Renal pelvis (tissue), 1 donor: ENCODE measurements at regions not wholly inside any gene's neighbourhood (a gene's known extent, or its start where the extent isn't known, plus 50 kb on each side); places are given as distances from the start of the nearest gene placed in this dataset.
"Not testable (repeated sequence)": the region's sequence is repeated elsewhere in the genome, so short reads cannot be mapped to it uniquely, and the experiment has no call there.

Source experiments
- DNase-seq: peaks from one replicate; pipeline ENCODE4 v3.0.0-alpha.2; 2013

DNA sequence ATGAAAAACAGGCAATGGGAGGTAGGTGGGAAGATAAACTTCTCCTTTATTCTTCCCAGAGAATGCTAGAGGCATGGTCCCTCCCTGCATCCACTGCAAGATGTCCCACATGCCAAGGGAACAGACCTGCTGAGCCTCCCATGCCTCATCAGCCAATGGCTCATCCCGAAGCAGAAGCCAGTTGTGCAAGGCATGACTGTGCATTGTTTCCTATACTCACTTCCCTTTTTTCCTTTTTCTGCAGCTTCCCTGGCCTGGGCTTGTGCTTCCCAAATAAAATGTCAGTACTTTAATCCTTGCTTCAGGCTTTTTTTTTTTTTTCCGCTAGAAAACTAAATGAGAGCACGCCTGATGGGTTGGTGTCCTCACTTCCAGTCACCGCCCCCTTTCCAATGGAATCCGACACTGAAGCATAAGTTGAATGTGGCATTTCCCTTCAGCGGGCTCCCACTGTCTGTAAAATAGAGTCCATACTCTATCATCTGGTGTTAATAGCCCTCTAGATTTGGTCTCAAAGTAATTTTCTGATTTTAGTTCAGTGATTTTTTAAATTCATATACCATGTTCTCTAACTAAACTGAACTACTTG, 239.0 kb upstream of the JADE1 start:
- DNase-seq, result no peak

DNA sequence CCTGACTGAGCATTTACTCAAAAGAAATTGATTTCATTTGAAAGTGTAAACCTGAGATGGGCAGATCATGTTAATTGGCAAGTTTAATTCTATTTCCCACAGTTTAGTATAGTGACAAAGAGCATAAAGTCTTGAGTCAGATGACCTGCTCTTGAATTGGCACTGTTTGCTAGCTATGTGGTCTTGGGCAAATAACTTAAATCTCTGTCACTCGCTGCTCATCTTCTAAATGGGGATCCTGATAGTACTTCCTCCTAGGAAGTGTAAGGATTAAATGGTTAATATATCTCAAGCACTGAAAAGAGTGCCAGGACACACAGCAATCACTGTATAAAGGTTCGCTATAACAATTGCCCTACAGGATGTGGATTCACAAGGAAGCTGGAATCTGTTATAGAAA, 242.8 kb upstream of the JADE1 start:
- no peak for DNase-seq

DNA sequence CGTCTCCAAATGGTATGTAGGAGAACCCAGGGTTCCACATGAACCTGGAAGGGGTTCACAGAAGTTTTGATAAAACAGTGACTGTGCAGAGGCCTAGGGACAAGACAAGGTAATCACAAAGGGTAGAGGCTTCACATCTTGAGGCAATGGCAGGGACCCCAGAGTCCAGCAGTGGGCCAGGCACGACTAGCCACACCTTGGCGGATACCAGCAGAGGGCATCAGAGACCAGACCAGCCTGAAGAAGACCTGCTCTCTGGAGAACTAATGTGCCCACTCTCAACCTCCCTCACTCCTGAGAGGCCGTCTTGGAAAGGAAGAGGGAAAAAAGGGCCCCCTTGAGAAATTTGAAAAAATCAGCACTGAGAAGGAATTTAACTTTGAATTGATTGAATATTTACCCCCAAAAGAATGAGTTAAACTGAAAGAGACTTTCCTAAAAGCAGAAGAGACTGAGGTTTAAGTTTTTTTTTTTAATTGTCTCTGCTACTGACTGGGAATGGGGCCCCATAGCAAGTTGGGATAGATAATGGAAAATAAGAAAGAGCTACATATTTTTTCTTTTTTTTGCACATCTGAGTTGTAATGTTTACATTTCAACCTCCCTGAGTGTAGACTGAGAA, 243.8 kb upstream of the JADE1 start:
- DNase-seq, result peak; percentile 45

DNA sequence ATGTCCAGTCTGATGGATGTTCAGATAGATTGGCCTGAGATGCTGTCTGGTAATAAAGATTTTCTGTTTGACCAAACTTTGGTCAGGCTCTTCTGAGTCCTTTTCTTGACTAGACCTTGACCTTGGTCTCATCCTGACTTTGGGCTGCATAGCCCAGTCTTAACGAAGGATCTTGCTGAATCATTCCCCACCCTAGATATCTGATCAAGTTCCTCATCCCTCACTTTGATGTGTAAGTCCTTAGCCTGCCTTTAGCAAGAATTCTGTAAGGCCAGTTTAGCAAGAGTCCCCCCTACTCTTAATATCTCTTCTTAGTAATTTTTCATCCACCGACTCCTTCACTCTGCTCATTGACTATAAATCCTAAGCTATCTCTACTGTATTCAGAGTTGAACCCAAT, 244.4 kb upstream of the JADE1 start:
- no peak for DNase-seq

DNA sequence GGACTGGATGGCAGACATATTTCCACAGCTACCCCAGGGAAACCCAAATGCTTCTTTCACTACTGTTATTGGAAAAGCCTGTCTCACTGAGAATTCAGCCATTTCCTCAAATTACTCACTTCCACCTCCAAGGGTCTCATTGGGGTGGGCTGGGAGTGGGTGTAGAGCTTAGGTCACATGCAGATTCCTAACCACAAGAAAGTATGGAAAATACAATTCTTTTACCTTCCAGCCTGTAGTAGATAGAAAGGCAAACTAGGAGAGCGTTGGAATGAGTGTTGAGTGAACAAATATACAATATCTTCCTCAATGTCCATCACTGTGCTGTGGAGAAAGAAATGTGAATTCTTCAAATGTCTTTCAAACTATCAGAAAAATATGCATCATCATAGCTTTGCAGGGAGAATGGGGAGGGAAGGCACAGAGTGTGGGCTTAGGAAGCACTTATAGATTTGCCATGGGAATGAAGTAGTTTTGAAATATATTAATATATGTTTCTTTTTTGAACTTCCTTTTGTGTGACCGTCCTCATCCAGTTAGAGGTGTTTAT, 245.3 kb upstream of the JADE1 start:
- no peak for DNase-seq

DNA sequence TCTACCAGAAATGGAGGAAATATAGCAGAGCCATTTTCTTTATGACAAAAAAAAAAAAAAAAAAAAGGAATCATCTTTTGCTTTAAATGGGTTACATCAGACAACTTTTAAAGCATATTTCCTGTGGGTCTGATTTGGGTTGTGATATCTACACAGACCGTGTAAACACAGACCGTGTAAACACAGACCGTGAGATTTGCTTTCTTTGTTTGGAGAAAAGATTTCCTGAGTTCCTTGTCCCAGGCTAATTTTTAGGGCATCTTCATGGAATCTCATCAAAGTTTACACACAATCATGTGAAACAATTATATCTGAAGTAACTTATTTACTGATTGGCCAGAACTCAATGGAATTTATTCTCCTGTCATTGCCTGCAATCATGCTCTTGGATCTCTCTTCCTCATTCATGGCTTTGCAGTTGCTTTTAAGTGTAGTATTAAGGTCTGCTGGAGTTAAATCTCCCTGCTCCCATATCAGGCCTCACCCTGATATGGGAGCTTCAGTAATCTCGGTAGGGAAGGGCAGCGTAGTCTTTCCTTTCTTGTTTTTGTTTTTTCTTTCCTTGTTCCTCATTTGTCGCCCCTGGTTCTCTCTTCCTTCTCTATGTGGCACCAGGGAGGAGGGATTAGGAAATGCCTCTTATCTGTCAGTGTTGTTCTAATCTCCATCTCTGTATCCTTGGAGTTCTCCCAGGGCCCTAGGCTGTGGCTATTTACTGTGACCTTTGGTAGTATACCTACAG, 248.6 kb upstream of the JADE1 start:
- no peak for DNase-seq

DNA sequence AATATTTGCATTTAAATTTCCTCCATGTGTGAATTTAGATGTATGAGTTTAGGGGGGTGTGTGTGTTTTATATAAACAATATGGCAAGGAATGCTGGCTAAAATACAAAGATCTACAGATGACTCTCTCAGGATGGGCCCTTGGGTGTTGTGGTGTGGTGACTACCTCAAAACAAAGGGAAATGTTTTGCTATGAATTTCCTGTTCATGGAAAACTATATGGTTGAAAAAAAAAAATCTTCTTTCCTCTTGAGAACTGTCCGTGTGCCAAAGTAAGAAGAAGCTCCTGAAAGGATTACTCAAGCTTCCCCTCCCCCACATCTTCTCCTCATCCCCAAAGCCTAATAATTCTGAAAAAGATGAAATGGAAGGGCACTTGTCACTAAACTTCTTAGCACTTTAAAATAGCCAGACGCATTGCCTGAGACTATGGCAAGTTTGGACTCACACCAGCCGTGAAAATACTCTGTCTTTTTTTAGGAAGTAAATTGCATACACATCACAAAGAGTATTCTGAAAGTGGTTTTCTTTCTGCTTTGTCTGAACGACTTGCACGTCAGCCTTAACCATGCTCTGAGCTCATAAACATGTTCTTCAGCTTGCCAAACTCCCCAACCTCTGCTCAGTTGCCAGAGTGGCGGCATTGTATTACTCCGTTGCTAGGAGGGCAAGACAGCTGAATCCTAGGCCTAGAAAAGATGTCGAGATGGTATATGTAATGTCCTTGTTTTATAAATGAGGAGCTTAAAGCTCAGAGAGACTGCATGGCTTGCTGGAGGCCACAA, 250.4 kb upstream of the JADE1 start:
- DNase-seq, result no peak

DNA sequence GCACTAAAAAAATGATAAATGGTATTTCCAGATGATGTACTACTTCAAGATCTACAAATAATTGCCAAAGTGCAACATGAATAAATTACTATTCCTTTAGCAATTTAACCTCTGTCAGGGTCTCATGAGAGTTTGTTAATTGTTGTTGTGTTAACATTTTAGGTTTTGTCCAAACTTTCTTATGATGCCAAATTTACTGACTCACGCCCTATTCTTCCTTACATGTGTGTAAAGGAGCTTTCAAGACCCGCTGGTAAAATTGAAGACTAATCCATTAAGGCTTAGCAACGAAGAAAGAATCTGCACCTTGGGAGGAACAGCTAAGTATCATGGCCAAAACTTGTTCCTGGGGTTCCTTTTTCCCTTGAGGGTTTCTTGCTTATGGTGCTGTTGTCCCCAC, 252.7 kb upstream of the JADE1 start:
- no peak for DNase-seq

DNA sequence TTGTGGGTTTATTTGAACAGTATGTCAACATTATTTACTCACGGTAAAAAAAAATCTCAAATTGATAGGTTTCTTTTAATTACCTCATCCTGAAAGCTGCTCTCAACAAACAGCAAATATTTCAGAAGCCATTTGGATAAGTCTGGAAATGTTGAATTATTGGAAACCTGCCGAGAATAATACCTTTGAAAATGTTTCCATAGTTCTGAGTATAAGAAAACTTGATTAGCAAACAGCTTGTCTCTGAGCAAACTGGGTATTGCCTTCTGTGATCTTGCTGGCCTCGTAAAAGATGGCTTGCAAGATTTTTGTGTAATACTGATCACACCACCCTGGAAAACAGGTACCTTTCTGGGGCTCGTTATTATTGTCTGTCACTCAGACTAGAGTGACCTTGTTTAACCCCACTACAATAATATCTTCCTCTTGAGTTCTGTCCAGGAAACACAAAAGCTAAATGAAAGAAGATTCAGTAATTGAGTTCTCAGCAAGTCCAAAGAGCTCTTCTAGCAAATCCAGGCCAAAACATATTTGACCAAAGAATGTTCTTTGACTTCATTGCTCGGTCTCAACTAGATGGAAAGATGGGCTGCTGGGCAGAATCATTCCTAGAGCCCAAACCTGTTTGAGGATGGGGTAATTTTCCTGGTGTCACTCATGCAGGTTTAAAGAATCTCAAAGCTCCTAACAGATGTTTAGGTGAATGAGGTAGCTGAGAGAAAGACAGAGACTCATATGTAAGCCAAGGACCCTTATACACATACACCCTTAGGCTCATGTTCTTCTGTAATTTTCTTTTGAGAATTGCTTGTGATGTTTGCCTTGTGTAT, 255.6 kb upstream of the JADE1 start:
- no peak for DNase-seq

DNA sequence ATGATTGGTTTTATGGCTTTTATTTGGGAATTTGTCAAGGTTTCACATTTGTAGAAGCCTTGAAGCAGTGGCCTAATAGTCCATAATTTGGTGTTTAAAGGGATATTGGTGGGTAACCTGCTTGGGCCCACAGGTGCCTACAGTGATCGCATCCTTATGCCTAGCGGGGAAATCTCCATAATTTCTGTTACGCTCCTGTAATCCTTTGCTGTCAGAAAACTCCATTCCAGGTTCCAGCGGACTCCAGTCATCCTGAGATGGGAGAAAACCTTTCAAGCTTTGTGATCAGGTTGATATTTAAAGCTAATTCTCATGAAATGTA, 257.0 kb upstream of the JADE1 start:
- no peak for DNase-seq

DNA sequence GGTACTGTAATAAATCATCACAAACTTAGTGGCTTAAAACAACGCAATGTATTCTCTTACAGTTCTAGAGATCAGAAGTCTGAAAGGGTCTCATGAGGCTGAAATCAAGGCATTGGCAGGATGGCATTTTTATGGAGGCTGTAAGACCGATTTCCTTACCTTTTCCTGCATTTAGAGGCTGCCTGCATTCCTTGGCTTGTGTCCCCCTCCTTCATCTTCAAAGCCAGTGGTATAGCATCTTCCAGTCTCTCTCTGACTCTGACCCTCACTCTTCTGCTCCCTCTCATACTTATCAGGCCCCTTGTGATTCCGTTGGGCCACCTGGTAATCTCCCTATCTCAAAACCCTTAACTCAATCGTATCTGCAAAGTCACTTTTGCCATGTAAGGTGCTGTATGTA, 258.2 kb upstream of the JADE1 start:
- no peak for DNase-seq

DNA sequence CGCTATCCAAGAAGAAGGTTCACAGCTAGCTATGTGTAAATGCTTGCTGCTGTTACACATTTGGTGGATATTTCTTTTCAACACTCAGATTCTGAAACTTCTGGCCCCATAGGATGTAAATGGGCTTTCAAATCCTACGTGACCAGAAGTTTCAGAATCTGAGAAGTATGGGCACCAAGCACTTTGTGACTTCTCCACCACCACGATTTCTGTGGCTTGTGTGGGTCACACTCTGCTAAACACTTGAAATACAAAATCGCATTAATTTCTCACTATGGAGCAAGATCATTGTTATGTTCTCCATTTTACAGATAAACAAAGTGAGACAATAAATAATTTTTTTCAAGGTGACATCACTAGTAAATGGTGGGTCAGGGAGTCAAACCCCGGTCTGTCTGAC, 259.4 kb upstream of the JADE1 start:
- DNase-seq, result no peak

DNA sequence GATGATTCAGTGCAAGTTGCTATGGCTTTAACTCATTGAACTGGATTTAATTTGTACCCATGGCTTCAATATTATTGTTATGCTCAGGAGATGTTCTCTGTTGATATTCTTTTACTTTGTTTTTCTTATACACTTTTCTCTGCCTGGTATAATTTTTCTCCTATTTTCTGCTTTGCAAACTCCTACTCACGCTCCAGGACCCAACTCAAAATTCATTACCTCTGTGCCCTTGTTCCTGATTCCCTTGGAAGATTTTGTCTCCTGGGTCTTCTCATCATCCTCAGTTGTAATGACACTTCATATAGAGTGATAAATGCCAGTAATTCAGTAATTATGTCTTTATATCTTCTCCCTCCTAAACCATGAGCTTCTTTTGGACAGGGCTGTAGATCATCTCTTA, 259.9 kb upstream of the JADE1 start:
- no peak for DNase-seq

DNA sequence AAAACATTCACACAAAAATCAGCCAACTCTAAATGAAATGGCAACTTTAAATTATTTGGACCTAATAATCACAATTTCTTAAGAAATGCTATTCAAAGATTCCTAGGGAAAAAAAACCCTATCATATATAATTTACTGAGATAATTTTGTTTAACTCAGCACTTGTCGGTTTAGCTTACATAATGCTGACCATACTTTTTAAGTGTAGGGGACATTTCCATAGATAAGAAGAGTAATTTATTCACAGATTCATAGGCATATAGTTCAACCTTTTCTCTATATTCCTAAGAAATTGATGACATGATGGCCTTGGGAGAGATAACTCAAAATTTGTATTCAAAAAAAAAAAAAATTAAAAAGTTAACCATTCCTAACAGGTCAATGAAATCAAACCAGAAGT, 260.8 kb upstream of the PGRMC2 start:
- no peak for DNase-seq

DNA sequence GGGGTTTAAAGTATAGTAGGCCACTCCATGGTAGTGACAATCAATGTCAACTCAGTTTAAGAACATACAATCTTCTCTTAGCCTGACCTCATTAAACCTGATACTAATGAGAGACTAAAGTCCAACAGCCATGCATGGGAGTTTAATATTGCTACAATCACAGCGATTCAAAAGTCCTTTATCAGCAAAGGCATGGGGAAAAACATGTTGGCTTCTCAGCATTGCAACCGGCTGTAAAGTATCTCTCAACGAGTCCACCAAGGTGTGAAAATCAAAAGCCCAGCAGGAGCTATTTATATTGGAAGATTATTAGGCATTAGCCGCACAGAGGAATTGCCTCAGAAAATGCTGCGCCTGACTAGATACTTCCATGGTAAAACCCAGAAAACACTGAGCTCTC, 256.7 kb upstream of the PGRMC2 start:
- no peak for DNase-seq

DNA sequence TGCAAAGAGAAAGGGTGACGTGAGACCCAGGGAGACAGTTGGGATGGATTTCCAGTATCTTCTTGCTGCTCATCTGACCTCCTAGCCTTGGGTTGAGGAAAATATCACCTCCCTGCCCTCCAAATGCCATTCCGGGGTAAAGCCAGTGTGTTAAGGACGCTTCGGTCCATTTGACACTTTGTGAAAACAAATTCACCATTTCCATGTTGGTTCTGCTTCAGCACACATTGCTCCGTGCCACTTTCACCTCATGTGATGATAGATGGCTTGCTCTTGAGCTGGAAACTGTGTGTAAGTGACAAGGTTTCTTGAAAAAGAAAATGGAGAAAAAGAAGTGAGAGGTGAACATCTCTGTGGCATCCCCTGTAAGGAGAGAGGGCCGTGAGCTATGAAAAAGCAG, 256.1 kb upstream of the PGRMC2 start:
- DNase-seq, result no peak

DNA sequence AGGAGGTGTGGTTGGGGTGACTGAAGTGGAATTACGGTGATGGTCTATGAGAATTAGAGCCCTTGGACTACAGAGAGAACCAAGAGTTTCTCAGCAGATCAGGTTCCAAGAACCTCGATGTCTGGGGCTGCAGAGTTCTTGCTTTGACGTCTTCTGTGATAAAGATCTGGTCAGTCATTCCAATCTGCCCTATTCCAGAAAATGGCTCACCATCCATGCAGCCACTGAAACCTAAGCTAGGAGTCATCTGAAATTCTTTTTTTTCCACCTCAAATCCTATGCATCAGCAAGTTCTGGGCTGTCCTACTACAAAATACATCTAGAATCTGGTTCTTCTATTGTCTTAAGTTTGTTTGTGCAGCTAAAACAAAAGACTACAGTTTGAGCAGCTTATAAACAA, 254.4 kb upstream of the PGRMC2 start:
- DNase-seq, result no peak

DNA sequence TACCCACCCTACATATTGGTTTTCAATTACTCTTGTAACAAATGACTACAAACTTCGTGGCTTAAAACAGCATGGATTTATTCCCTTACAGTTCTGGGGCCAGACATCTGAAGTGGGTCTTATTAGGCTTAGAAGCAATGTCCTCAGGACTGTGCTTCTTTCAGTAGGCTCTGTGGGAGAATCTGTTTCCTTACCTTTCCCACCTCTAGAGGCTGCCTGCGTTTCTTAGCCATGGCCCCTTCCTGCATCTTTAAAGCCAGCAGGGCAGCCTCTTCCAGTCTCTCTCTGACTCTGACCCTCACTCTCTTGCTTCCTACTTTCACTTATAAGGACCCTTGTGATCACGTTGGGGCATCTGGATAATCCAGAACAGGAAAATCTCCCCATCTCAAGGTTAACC, 252.5 kb upstream of the PGRMC2 start:
- no peak for DNase-seq

DNA sequence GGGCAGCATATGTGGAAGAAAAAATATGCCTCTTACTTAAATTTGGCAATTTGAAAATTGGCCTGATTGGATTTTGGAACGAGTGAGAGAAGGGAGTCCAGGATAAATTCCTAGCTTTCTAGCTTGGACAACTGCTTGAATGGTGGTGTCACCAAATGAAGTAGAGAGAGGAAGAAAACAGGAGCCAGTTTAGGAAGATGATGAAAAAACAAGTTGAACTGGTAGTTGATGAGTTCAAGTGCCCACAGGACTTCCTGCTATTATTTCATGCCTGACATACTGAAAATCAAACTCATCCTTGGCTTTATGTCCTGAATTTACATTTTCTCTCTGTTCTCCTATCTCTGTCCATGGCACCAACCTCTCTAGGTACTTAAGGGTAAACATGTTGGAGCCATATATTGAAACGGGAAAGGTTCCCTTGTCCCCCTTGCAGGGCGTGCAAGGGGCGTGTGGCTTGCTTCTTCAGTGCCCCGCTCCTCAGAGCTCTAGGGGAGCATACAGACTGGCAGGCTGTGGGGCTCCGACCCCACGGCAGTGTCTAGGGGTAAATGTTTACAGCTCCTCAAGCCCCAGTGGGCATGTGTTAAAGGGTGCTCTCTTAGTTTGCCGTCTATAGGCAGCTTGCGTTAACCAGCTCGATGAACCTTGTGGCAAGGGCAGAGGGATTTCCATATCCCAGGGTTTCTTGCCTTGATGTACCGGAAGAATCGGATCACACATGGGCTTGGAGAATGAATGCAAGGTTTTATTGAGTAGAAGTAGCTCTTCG, 250.7 kb upstream of the PGRMC2 start:
- no peak for DNase-seq

DNA sequence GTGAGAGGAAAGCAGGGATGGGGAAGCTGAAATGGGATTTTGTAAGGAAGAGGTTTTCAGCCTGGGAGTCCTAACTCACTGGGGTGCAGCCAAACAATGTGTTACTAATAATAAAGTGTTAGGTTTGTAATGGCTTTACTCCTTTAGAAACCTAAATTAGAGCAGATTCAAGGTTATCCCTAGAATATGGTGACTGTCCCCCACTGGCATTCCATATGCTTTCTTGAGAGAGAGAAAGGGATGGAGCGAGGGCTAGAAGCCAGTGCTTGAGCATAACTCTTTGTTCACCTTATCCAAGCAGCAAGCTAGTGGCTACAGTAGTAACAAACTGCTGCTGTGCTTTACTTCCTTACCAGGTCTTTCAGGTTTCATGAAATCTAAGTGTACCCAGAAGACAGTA, 249.1 kb upstream of the PGRMC2 start:
- no peak for DNase-seq

DNA sequence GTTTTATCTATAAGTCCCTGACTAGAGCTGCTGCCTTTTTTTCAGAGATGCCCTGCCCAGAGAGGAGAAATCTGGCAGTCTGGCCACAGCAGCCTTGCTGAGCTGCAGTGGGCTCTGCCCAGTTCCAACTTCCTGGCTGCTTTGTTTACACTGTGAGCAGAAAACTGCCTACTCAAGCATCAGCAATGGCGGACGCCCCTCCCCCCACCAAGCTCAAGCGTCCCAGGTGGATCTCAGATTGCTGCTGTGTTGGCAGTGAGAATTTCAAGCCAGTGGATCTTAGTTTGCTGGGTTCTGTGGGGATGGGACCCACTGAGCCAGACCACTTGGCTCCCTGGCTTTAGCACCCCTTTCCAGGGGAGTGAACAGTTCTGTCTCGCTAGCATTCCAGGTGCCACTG, 247.9 kb upstream of the PGRMC2 start:
- not testable (repeated sequence) for DNase-seq
